K562 (cell line): ENCODE measurements at regions not wholly inside any gene's neighbourhood (a gene's known extent, or its start where the extent isn't known, plus 50 kb on each side); places are given as distances from the start of the nearest gene placed in this dataset.

Source experiments
- ATAC-seq: fragments of 200-7000 bp; cut with Tn5 transposase; 3 replicates; pipeline ENCODE4 v1.9.1; 2020; ENCODE audit warnings: moderate library complexity
- BruUV-seq: library from RNA; stranded (reverse); fragments of 400-500 nt; replicated peaks from 2 replicates; lab custom pipeline; 2021; lab: Mats Ljungman, UMichigan
- CTCF ChIA-PET: fragments of 300-600 bp; formaldehyde crosslinking; extraction: SDS; loops from one replicate; lab custom pipeline; 2021; ENCODE audit warnings: low intra/inter-chr PET ratio; lab: Yijun Ruan, JAX
- POLR2A ChIA-PET: fragments of 300-600, 350-650 bp; sonication (Branson Sonifier 250); formaldehyde crosslinking; extraction: SDS; loops from one replicate; lab custom pipeline; 2021; ENCODE audit warnings: antibody characterized with exemption, inconsistent platforms; lab: Yijun Ruan, JAX
- DNase-seq, 4 experiments: peaks; one replicate each; pipeline versions ENCODE4 v3.0.0 to v3.0.0-alpha.2; 2011 to 2018; ENCODE audit warnings: low spot score in 3 of 4, mixed read lengths in 3 of 4; ENCODE audit errors: extremely low read depth in 1 of 4
- FAIRE-seq: peaks from 2 replicates; lab custom pipeline; 2011; peaks lifted over from hg19 to GRCh38; lab: Jason Lieb, UNC
- H2AFZ ChIP-seq: 2 replicates; pipeline ENCODE4 v1.6.0; 2011; ENCODE audit warnings: low read depth, low read length, control low read depth, inconsistent platforms
- H3K27ac ChIP-seq: fragments of 200-600 bp; 3 replicates; pipeline ENCODE4 v1.8.0; 2011; ENCODE audit warnings: low read depth, mild to moderate bottlenecking, control low read depth, inconsistent platforms, low read length, moderate library complexity, mixed read lengths; ENCODE audit errors: extremely low read depth
- H3K27me3 ChIP-seq, 2 experiments: fragments of 300-600 bp in 1 of 2; 2 replicates in 1 of 2; 3 replicates in 1 of 2; pipeline versions ENCODE4 v1.6.0 to v1.8.0; 2011; ENCODE audit warnings: inconsistent platforms in 2 of 2, low read length in 2 of 2, mild to moderate bottlenecking in 1 of 2, mixed read lengths in 1 of 2, moderate library complexity in 1 of 2; ENCODE audit not compliant: control insufficient read depth in 2 of 2, insufficient read depth in 2 of 2
- H3K36me3 ChIP-seq: fragments of 300-600 bp; 3 replicates; pipeline ENCODE4 v1.8.0; 2011; ENCODE audit warnings: mild to moderate bottlenecking, low read length, inconsistent platforms; ENCODE audit not compliant: control insufficient read depth, insufficient read depth
- H3K4me1 ChIP-seq, 2 experiments: fragments of 200-600 bp in 1 of 2; replicated peaks in 1 of 2; 2 replicates in 1 of 2; 3 replicates in 1 of 2; pipeline versions ENCODE4 v1.5.1 to v1.8.0; 2011; ENCODE audit warnings: inconsistent platforms in 2 of 2, low read length in 2 of 2, mild to moderate bottlenecking in 1 of 2, mixed read lengths in 1 of 2, moderate library complexity in 1 of 2; ENCODE audit not compliant: control insufficient read depth in 2 of 2, insufficient read depth in 2 of 2
- H3K4me2 ChIP-seq: 2 replicates; pipeline ENCODE4 v1.6.1; 2011; ENCODE audit warnings: low read length, control low read depth, inconsistent platforms, mixed read lengths; ENCODE audit not compliant: insufficient read depth
- H3K4me3 ChIP-seq: fragments of 200-600 bp; sonication (generic), shearing (Covaris generic); 2 replicates; pipeline ENCODE4 v1.5.1; 2016; ENCODE audit warnings: control low read depth, inconsistent platforms
- H3K79me2 ChIP-seq: fragments of 200-600 bp; 3 replicates; pipeline ENCODE4 v1.8.0; 2011; ENCODE audit warnings: low read length, inconsistent platforms; ENCODE audit not compliant: control insufficient read depth, insufficient read depth
- H3K9ac ChIP-seq, 2 experiments: 2 replicates each; pipeline versions ENCODE4 v1.6.0 to v1.6.1; 2011; ENCODE audit warnings: low read depth in 2 of 2, low read length in 2 of 2, control low read depth in 1 of 2, inconsistent platforms in 1 of 2, mild to moderate bottlenecking in 1 of 2, mixed read lengths in 1 of 2; ENCODE audit not compliant: insufficient read depth in 1 of 2
- H3K9me1 ChIP-seq: one replicate; pipeline ENCODE4 v1.6.0; 2011; ENCODE audit warnings: inconsistent platforms, mild to moderate bottlenecking, low read length, moderate library complexity; ENCODE audit not compliant: control insufficient read depth, insufficient read depth
- H3K9me3 ChIP-seq: replicated peaks from 2 replicates; pipeline ENCODE4 v1.5.1; 2011; ENCODE audit warnings: low read depth, low read length, inconsistent platforms; ENCODE audit not compliant: control insufficient read depth, insufficient read depth
- H4K20me1 ChIP-seq: replicated peaks from 2 replicates; pipeline ENCODE4 v1.6.1; 2011; ENCODE audit warnings: low read length, inconsistent platforms, mixed read lengths; ENCODE audit not compliant: control insufficient read depth, insufficient read depth
- ELF1 ChIP-seq: fragments of 200-800 bp; sonication (Bioruptor generic); IDR thresholded peaks from 2 replicates; pipeline ENCODE4 v1.6.1; 2016; ENCODE audit warnings: missing genetic modification characterization, missing compliant biosample characterization
- ETV5 ChIP-seq: sonication (generic); formaldehyde crosslinking; IDR thresholded peaks from 2 replicates; pipeline ENCODE4 v1.4.0; 2020; ENCODE audit warnings: low read depth, mild to moderate bottlenecking, missing genetic modification reagents
- L3MBTL2 ChIP-seq: fragments of 450-650 bp; IDR thresholded peaks from 2 replicates; pipeline ENCODE4 v1.6.1; 2016; ENCODE audit warnings: mild to moderate bottlenecking, moderate library complexity
- MTA3 ChIP-seq: fragments of 450-650 bp; formaldehyde crosslinking; IDR thresholded peaks from 2 replicates; pipeline ENCODE4 v1.6.1; 2017; ENCODE audit warnings: mild to moderate bottlenecking, borderline replicate concordance
- MYNN ChIP-seq, 2 experiments: sonication (generic); formaldehyde crosslinking in 1 of 2; IDR thresholded peaks; 2 replicates each; pipeline versions ENCODE4 v1.5.0 to v1.6.1; 2016 to 2020; ENCODE audit warnings: antibody characterized with exemption in 1 of 2, missing genetic modification reagents in 1 of 2
- NBN ChIP-seq: fragments of 450-650 bp; IDR thresholded peaks from 2 replicates; pipeline ENCODE4 v1.6.1; 2016; ENCODE audit warnings: low read depth, mild to moderate bottlenecking
- NFE2L1 ChIP-seq: fragments of 450-650 bp; IDR thresholded peaks from 2 replicates; pipeline ENCODE4 v1.6.1; 2016; ENCODE audit warnings: missing genetic modification characterization, low read depth, mild to moderate bottlenecking, missing compliant biosample characterization, moderate library complexity, borderline replicate concordance
- SLC30A9 ChIP-seq: fragments of 250-450 bp; sonication (Bioruptor Pico); IDR thresholded peaks from 2 replicates; pipeline ENCODE4 v1.8.0; 2022; ENCODE audit warnings: mild to moderate bottlenecking, moderate library complexity
- SNRNP70 ChIP-seq: fragments of 200-400 bp; formaldehyde crosslinking; optimal IDR thresholded peaks from 2 replicates; pipeline ENCODE3; 2017; ENCODE audit warnings: low read depth, low read length
- VEZF1 ChIP-seq: fragments of 200-800 bp; sonication (Bioruptor generic); IDR thresholded peaks from 2 replicates; pipeline ENCODE4 v1.6.1; 2017; ENCODE audit warnings: missing genetic modification characterization, missing compliant biosample characterization
- XRCC5 ChIP-seq: fragments of 200-400 bp; formaldehyde crosslinking; IDR thresholded peaks from 2 replicates; pipeline ENCODE4 v1.6.1; 2017; ENCODE audit warnings: low read depth, mild to moderate bottlenecking, low read length
- ZNF384 ChIP-seq: IDR thresholded peaks from 2 replicates; pipeline ENCODE4 v1.6.1; 2012; ENCODE audit warnings: low read depth, low read length, improper control_type of control experiment
- WGBS: fragments of 100-300 bp; shearing (Covaris generic); methylation state at CpG from one replicate; pipeline ENCODE4 v1.1.6; 2016; ENCODE audit warnings: low coverage, mixed read lengths; ENCODE audit not compliant: insufficient coverage; ENCODE audit errors: missing lambda C conversion rate; 5-methylcytosine and 5-hydroxymethylcytosine counted together
- in situ Hi-C: fragments of 300-500 bp; cut with MboI; formaldehyde crosslinking; loops from 4 replicates; pipeline ENCODE4 v1.15.0; 2018; ENCODE audit warnings: inconsistent platforms, mixed read lengths
- intact Hi-C: fragments of 100-400 bp; cut with micrococcal nuclease; formaldehyde crosslinking; loops from 2 replicates; pipeline ENCODE4 v1.14.2; 2022

- Histone ChIP-seq H3K9me3 (no peaks in the 10 kb centered on the region), H3K27ac (no peak overlapping the region), H3K4me2 (no peak overlapping the region), H4K20me1 (no peaks in the 10 kb centered on the region), H3K27me3 (peaks cover 2 to 24% of the 10 kb centered on the region in 2 experiments; a peak in 3 of 5 replicates), H3K79me2 (no peaks in the 10 kb centered on the region), H3K36me3 (no peaks in the 10 kb centered on the region), H2AFZ (no peak overlapping the region), H3K9ac (no peak overlapping the region), H3K4me1 (peaks cover 0 to 7% of the 10 kb centered on the region in 2 experiments; a peak in 2 of 5 replicates), H3K4me3 (no peak overlapping the region), H3K9me1 (no peaks in the 10 kb centered on the region)
- FAIRE-seq = no peak
- ChIA-PET CTCF (no interaction called here), POLR2A (no interaction called here)
- no peak for DNase-seq
- intact Hi-C loops (no loop called here), in situ Hi-C loops (no loop called here)
- 2% methylated on average over 5 of the region's 9 CpGs for WGBS
- no peak for TF ChIP-seq ZNF384
- TF ChIP-seq ELF1 (tag) = no peak
- no peak for TF ChIP-seq ETV5
- no peak for TF ChIP-seq L3MBTL2
- no peak for TF ChIP-seq MTA3
- no peak for TF ChIP-seq VEZF1
- no peak for TF ChIP-seq SNRNP70
- TF ChIP-seq NBN = no peak
- no peak for TF ChIP-seq SLC30A9 (CRISPR knock-in tag)
- no peak for TF ChIP-seq XRCC5
- TF ChIP-seq NFE2L1 (tag) = no peak
- no peak for TF ChIP-seq MYNN (IDR thresholded peaks at IDR 0.05)
- TF ChIP-seq MYNN (CRISPR knock-in tag; IDR thresholded peaks at IDR 0.05) = no peak
- no peak for ATAC-seq
- no TSS peak for BruUV-seq
Observed at GRCh38 chr12:25884920-25885234, 73.6 kb upstream of the RASSF8 start.
